Osteoblast (primary cell): ENCODE measurements at regions not wholly inside any gene's neighbourhood (a gene's known extent, or its start where the extent isn't known, plus 50 kb on each side); places are given as distances from the start of the nearest gene placed in this dataset.

Experiments
- DNase-seq: peaks from one replicate; pipeline ENCODE4 v3.0.0; 2011; ENCODE audit warnings: low spot score, mixed read lengths; ENCODE audit not compliant: insufficient read length; ENCODE audit errors: missing footprints
- H2AFZ ChIP-seq: 2 replicates; pipeline ENCODE4 v1.6.0; 2011; ENCODE audit warnings: mild to moderate bottlenecking, low read length
- H3K27ac ChIP-seq: 2 replicates; pipeline ENCODE4 v1.5.1; 2011; ENCODE audit warnings: mild to moderate bottlenecking, low read depth, low read length, moderate library complexity
- H3K27me3 ChIP-seq: 2 replicates; pipeline ENCODE4 v1.6.0; 2012; ENCODE audit warnings: mild to moderate bottlenecking, control low read depth, inconsistent platforms, low read length, moderate library complexity; ENCODE audit not compliant: insufficient read depth
- H3K36me3 ChIP-seq: 2 replicates; pipeline ENCODE4 v1.5.1; 2011; ENCODE audit warnings: mild to moderate bottlenecking, low read length, control low read depth, moderate library complexity; ENCODE audit not compliant: insufficient read depth
- H3K4me1 ChIP-seq: 2 replicates; pipeline ENCODE4 v1.5.1; 2011; ENCODE audit warnings: mild to moderate bottlenecking, low read length, control low read depth, moderate library complexity; ENCODE audit not compliant: insufficient read depth
- H3K4me2 ChIP-seq: 2 replicates; pipeline ENCODE4 v1.6.0; 2011; ENCODE audit warnings: mild to moderate bottlenecking, low read length; ENCODE audit not compliant: insufficient read depth
- H3K4me3 ChIP-seq: fragments of 200-600 bp; sonication (generic); 3 replicates; pipeline ENCODE4 v1.5.1; 2012; ENCODE audit warnings: mild to moderate bottlenecking, low read length, inconsistent platforms; ENCODE audit not compliant: insufficient read depth
- H3K79me2 ChIP-seq: 2 replicates; pipeline ENCODE4 v1.6.0; 2012; ENCODE audit warnings: mild to moderate bottlenecking, low read length, control low read depth, inconsistent platforms; ENCODE audit not compliant: insufficient read depth
- H3K9me3 ChIP-seq: 2 replicates; pipeline ENCODE4 v1.5.1; 2011; ENCODE audit warnings: low read depth, low read length, control low read depth
- H4K20me1 ChIP-seq: 2 replicates; pipeline ENCODE4 v1.6.0; 2012; ENCODE audit warnings: mild to moderate bottlenecking, low read length, control low read depth; ENCODE audit not compliant: insufficient read depth
- CTCF ChIP-seq: IDR thresholded peaks from 2 replicates; pipeline ENCODE4 v1.5.1; 2011; ENCODE audit warnings: mild to moderate bottlenecking, low read depth, low read length, moderate library complexity; ENCODE audit errors: extremely low read depth

GRCh38 chr21:19239696-19240095 lies 836.1 kb upstream of the TMPRSS15 start:
- H3K36me3 ChIP-seq: no peaks in the 10 kb centered on the region
- no peak for TF ChIP-seq CTCF
- no peaks in the 10 kb centered on the region for H3K79me2 ChIP-seq
- H2AFZ ChIP-seq: no peak overlapping the region
- H3K9me3 ChIP-seq: peaks cover 5% of the 10 kb centered on the region
- H3K27me3 ChIP-seq: no peaks in the 10 kb centered on the region
- H3K27ac ChIP-seq: no peak overlapping the region
- H3K4me3 ChIP-seq: no peak overlapping the region
- H4K20me1 ChIP-seq: no peaks in the 10 kb centered on the region
- no peak for DNase-seq
- no peak overlapping the region for H3K4me2 ChIP-seq
- no peaks in the 10 kb centered on the region for H3K4me1 ChIP-seq

- no peak overlapping the region for H3K27ac ChIP-seq
- no peaks in the 10 kb centered on the region for H4K20me1 ChIP-seq
- no peaks in the 10 kb centered on the region for H3K36me3 ChIP-seq
- H3K79me2 ChIP-seq: no peaks in the 10 kb centered on the region
- no peak overlapping the region for H3K4me2 ChIP-seq
- no peak overlapping the region for H3K4me3 ChIP-seq
- no peak for DNase-seq
- no peaks in the 10 kb centered on the region for H3K4me1 ChIP-seq
- H3K27me3 ChIP-seq: no peaks in the 10 kb centered on the region
- no peak for TF ChIP-seq CTCF
- peaks cover 11% of the 10 kb centered on the region for H3K9me3 ChIP-seq
- no peak overlapping the region for H2AFZ ChIP-seq
Measured at GRCh38 chr21:19244502-19245187, 841.1 kb upstream of the TMPRSS15 start.

GRCh38 chr21:19245188-19245580 lies 841.6 kb upstream of the TMPRSS15 start:
- H3K9me3 ChIP-seq: peaks cover 11% of the 10 kb centered on the region
- no peaks in the 10 kb centered on the region for H3K4me1 ChIP-seq
- no peak overlapping the region for H3K27ac ChIP-seq
- H3K4me2 ChIP-seq: no peak overlapping the region
- no peak for TF ChIP-seq CTCF
- H3K4me3 ChIP-seq: no peak overlapping the region
- H3K36me3 ChIP-seq: no peaks in the 10 kb centered on the region
- H3K27me3 ChIP-seq: no peaks in the 10 kb centered on the region
- H4K20me1 ChIP-seq: no peaks in the 10 kb centered on the region
- no peak overlapping the region for H2AFZ ChIP-seq
- DNase-seq: no peak
- H3K79me2 ChIP-seq: no peaks in the 10 kb centered on the region

- Histone ChIP-seq H2AFZ (no peak overlapping the region), H3K27me3 (no peaks in the 10 kb centered on the region), H3K4me3 (no peak overlapping the region), H3K4me1 (no peaks in the 10 kb centered on the region), H3K4me2 (no peak overlapping the region), H3K9me3 (peaks cover 11% of the 10 kb centered on the region), H4K20me1 (no peaks in the 10 kb centered on the region), H3K79me2 (no peaks in the 10 kb centered on the region), H3K27ac (no peak overlapping the region), H3K36me3 (no peaks in the 10 kb centered on the region)
- no peak for TF ChIP-seq CTCF
- no peak for DNase-seq
Measured at GRCh38 chr21:19246018-19246417, 842.4 kb upstream of the TMPRSS15 start.
